ENCODE measurements at regions not wholly inside any gene's neighbourhood (a gene's known extent, or its start where the extent isn't known, plus 50 kb on each side); places are given as distances from the start of the nearest gene placed in this dataset.
A peak's percentile ranks its signal among the peaks of the same experiment; 100 is the strongest.

DNA sequence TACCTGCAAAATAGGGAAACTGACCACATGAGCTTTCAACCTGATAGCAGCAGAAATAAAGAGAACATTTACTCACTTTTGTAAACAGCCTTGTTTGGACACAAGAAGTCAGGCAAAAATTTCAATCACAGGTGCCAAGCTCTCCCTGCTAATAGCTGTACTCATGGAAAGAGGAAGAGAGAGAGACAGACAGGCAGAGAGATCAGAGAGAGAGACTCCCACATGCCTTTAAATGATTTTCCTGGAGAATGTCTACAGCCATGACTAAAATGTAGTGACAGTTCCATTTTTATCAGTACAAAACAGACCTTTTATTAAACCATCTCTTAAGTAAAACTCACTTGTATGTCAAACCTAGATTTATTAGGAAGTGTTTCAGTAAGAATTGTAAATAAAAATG lies 752.9 kb downstream of the TRAM1L1 start:
- no peaks in the 10 kb centered on the region for H3K4me1 ChIP-seq (ENCODE audit: control insufficient read depth in 2 of 3, insufficient read depth in 2 of 3, low read depth in 1 of 3, low read length in 3 of 3)
- TF ChIP-seq, protein P1, sequence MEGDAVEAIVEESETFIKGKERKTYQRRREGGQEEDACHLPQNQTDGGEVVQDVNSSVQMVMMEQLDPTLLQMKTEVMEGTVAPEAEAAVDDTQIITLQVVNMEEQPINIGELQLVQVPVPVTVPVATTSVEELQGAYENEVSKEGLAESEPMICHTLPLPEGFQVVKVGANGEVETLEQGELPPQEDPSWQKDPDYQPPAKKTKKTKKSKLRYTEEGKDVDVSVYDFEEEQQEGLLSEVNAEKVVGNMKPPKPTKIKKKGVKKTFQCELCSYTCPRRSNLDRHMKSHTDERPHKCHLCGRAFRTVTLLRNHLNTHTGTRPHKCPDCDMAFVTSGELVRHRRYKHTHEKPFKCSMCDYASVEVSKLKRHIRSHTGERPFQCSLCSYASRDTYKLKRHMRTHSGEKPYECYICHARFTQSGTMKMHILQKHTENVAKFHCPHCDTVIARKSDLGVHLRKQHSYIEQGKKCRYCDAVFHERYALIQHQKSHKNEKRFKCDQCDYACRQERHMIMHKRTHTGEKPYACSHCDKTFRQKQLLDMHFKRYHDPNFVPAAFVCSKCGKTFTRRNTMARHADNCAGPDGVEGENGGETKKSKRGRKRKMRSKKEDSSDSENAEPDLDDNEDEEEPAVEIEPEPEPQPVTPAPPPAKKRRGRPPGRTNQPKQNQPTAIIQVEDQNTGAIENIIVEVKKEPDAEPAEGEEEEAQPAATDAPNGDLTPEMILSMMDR (IDR thresholded peaks at IDR 0.05; ENCODE audit: borderline replicate concordance, extremely low read depth, insufficient read depth) = no peak
- FAIRE-seq (no peak), DNase-seq (no peak)
- intact Hi-C loops (cut with DNase I) = no loop called here
- H3K36me3 ChIP-seq (ENCODE audit: control insufficient read depth in 2 of 3, insufficient read depth in 3 of 3, low read length in 3 of 3) = no peaks in the 10 kb centered on the region
- H3K9ac ChIP-seq (ENCODE audit: low read length in 3 of 3) = no peak overlapping the region
- no peak overlapping the region for H3K27ac ChIP-seq (ENCODE audit: low read depth in 2 of 2, low read length in 2 of 2)
- H3K27me3 ChIP-seq (ENCODE audit: control insufficient read depth, insufficient read depth, low read length) = no peaks in the 10 kb centered on the region
- no peaks in the 10 kb centered on the region for H3K9me3 ChIP-seq (ENCODE audit: control insufficient read depth in 2 of 3, insufficient read depth in 1 of 3, low read length in 3 of 3)
- no peak overlapping the region for H3K4me3 ChIP-seq (ENCODE audit: low read length in 3 of 3)

DNA sequence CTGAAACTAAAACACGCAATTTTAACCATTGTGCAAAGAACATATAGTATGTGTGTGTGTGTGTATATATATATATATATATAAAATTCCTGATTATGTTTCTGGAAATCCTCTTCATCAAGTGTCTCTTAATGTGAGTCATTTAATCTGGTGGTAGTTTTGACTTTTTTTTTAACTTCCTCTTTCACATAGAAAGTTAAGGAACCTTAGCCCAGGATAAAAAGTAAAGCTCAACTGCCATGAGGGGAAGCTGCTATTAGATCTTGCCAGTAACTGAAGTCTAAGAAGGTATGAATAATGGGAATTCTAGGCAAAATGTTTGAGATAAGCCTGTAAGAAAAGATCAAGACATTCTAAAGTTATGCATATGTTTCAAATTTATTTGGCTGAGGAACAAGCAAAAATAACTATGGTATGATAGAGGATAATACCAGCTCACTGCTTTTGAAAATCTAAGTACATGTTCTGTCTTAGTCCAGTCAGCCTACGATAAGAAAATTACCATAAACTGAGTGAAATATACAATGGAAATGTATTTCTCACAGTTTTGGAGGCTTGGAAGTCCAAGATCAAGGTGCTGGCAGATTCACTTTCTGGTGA lies 757.0 kb downstream of the TRAM1L1 start:
- TF ChIP-seq, protein P1 (IDR thresholded peaks at IDR 0.05; ENCODE audit: borderline replicate concordance, extremely low read depth, insufficient read depth) = no peak
- Histone ChIP-seq H3K9ac (ENCODE audit: low read length in 3 of 3) (no peak overlapping the region), H3K4me1 (ENCODE audit: control insufficient read depth in 2 of 3, insufficient read depth in 2 of 3, low read depth in 1 of 3, low read length in 3 of 3) (no peaks in the 10 kb centered on the region), H3K9me3 (ENCODE audit: control insufficient read depth in 2 of 3, insufficient read depth in 1 of 3, low read length in 3 of 3) (no peaks in the 10 kb centered on the region), H3K36me3 (ENCODE audit: control insufficient read depth in 2 of 3, insufficient read depth in 3 of 3, low read length in 3 of 3) (no peaks in the 10 kb centered on the region), H3K27me3 (ENCODE audit: control insufficient read depth, insufficient read depth, low read length) (no peaks in the 10 kb centered on the region), H3K4me3 (ENCODE audit: low read length in 3 of 3) (no peak overlapping the region), H3K27ac (ENCODE audit: low read depth in 2 of 2, low read length in 2 of 2) (no peak overlapping the region)
- DNase-seq = no peak
- no peak for FAIRE-seq
- intact Hi-C loops (cut with DNase I) = no loop called here

DNA sequence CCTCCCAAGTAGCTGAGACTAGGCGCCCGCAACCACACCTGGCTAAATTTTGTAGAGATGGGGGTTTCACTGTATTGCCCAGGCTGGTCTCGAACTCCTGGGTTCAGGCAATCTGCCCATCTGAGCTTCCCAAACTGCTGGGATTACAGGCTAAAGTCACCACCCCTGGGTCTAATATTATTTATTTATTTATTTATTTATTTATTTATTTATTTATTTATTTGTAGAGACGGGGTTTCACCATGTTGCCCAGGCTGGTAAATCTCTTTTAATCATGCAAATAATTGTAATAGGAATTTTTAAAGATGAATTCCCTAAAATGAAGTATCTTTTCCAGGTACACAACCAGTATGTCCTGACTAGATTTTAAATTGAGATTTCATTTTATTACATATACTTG lies 761.8 kb downstream of the TRAM1L1 start:
- FAIRE-seq (no peak), DNase-seq (peak in 1 of 5 donors; percentile 34)
- TF ChIP-seq, protein P1 (IDR thresholded peaks at IDR 0.05; ENCODE audit: borderline replicate concordance, extremely low read depth, insufficient read depth) = no peak
- no peaks in the 10 kb centered on the region for H3K36me3 ChIP-seq (ENCODE audit: control insufficient read depth in 2 of 3, insufficient read depth in 3 of 3, low read length in 3 of 3)
- no peak overlapping the region for H3K9ac ChIP-seq (ENCODE audit: low read length in 3 of 3)
- H3K4me3 ChIP-seq (ENCODE audit: low read length in 3 of 3) = no peak overlapping the region
- H3K9me3 ChIP-seq (ENCODE audit: control insufficient read depth in 2 of 3, insufficient read depth in 1 of 3, low read length in 3 of 3) = no peaks in the 10 kb centered on the region
- no peak overlapping the region for H3K27ac ChIP-seq (ENCODE audit: low read depth in 2 of 2, low read length in 2 of 2)
- no peaks in the 10 kb centered on the region for H3K27me3 ChIP-seq (ENCODE audit: control insufficient read depth, insufficient read depth, low read length)
- no peaks in the 10 kb centered on the region for H3K4me1 ChIP-seq (ENCODE audit: control insufficient read depth in 2 of 3, insufficient read depth in 2 of 3, low read depth in 1 of 3, low read length in 3 of 3)
- intact Hi-C loops (cut with DNase I) = no loop called here

DNA sequence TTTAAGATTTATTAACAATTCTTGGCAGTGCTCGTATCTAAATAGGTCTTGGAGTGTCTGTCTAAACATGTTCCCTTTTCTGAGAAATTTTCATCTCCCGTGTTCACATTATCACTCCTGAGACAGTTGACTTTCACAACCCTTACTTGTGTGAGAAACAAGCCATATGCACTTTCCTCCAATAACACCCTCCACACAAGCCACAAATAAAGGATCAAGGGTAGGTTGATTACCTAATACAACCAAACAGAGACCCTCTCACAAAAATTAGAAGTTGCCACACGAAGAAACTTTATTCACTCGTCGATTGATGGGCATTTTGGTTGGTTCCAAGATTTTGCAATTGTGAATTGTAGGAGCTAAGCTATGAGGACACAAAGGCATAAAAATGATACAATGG lies 763.9 kb downstream of the TRAM1L1 start:
- no peak overlapping the region for H3K9ac ChIP-seq (ENCODE audit: low read length in 3 of 3)
- H3K27ac ChIP-seq (ENCODE audit: low read depth in 2 of 2, low read length in 2 of 2) = no peak overlapping the region
- no peak overlapping the region for H3K4me3 ChIP-seq (ENCODE audit: low read length in 3 of 3)
- no peak for DNase-seq
- H3K36me3 ChIP-seq (ENCODE audit: control insufficient read depth in 2 of 3, insufficient read depth in 3 of 3, low read length in 3 of 3) = no peaks in the 10 kb centered on the region
- no peaks in the 10 kb centered on the region for H3K4me1 ChIP-seq (ENCODE audit: control insufficient read depth in 2 of 3, insufficient read depth in 2 of 3, low read depth in 1 of 3, low read length in 3 of 3)
- H3K9me3 ChIP-seq (ENCODE audit: control insufficient read depth in 2 of 3, insufficient read depth in 1 of 3, low read length in 3 of 3) = no peaks in the 10 kb centered on the region
- no peak for FAIRE-seq
- TF ChIP-seq, protein P1 (IDR thresholded peaks at IDR 0.05; ENCODE audit: borderline replicate concordance, extremely low read depth, insufficient read depth) = no peak
- intact Hi-C loops (cut with DNase I) = no loop called here
- no peaks in the 10 kb centered on the region for H3K27me3 ChIP-seq (ENCODE audit: control insufficient read depth, insufficient read depth, low read length)

All from kidney (tissue), 13 donors.